Spleen (tissue), 7 donors: ENCODE measurements at regions not wholly inside any gene's neighbourhood (a gene's known extent, or its start where the extent isn't known, plus 50 kb on each side); places are given as distances from the start of the nearest gene placed in this dataset.

Source experiments
- POLR2A ChIP-seq, 3 donors: fragments of 450-650 bp; IDR thresholded peaks; one replicate each; pipeline ENCODE4 v1.5.1; 2017; ENCODE audit warnings: antibody characterized with exemption in 3 of 3, mild to moderate bottlenecking in 1 of 3
- POLR2AphosphoS5 ChIP-seq, 3 donors: sonication (generic); formaldehyde crosslinking; IDR thresholded peaks; one replicate each; pipeline ENCODE4 v1.5.1; 2017; ENCODE audit warnings: antibody characterized with exemption in 3 of 3
- TF ChIP-seq, protein P1 (sequence below), 11 experiments: fragments of 200-600 bp in 7 of 11; fragments of 450-650 bp in 4 of 11; sonication (generic) in 4 of 11; IDR thresholded peaks in 8 of 11; conservative IDR thresholded peaks in 3 of 11; 1 replicate in 7 of 11; 2 replicates in 4 of 11; pipeline versions ENCODE4 v1.4.0 to v1.8.0; 2016 to 2021; ENCODE audit warnings: antibody characterized with exemption in 11 of 11, inconsistent platforms in 4 of 11, mild to moderate bottlenecking in 1 of 11
- donor health status: DM: no; HTN: no; CAD: no; lungs with moderate emphysema.
- donor health status: DM: no; HTN: no; CAD: no.
- donor health status: DM: no; HTN: no; CAD: no.

DNA sequence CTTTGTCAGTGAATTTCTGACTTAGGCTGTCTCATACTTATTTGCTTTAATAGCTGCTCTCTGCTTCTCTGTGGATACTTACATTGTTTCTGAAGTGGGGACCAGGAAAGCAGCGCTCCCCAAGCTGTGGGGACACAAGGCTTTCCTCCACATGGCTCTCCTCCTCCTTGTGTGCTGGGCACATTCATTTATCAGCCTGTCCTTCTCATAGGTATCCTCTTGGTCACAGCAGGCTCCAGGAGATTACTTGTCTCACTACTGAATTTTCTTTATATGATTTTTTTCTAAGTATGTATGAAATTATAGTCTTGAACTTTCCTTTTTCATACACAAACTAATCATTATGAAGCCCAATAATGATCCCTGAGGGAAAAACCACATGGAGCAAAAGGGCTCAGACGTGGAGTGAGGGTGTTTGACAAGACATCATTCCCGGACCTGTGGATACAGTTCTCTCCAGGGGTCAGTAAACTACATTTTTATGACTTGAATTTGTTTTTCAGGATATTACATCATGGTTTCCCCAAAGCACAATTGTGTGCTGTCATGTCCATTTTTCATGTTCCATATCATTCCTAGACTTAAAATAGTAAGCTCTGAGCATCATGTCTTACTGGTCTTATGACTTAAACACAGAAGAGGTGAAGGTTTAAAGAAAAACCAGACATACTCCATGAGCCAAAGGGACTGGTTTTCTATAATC is 234.5 kb downstream of the PCSK1 start:
- TF ChIP-seq, protein P1, sequence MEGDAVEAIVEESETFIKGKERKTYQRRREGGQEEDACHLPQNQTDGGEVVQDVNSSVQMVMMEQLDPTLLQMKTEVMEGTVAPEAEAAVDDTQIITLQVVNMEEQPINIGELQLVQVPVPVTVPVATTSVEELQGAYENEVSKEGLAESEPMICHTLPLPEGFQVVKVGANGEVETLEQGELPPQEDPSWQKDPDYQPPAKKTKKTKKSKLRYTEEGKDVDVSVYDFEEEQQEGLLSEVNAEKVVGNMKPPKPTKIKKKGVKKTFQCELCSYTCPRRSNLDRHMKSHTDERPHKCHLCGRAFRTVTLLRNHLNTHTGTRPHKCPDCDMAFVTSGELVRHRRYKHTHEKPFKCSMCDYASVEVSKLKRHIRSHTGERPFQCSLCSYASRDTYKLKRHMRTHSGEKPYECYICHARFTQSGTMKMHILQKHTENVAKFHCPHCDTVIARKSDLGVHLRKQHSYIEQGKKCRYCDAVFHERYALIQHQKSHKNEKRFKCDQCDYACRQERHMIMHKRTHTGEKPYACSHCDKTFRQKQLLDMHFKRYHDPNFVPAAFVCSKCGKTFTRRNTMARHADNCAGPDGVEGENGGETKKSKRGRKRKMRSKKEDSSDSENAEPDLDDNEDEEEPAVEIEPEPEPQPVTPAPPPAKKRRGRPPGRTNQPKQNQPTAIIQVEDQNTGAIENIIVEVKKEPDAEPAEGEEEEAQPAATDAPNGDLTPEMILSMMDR (IDR thresholded peaks at IDR 0.05 in 8 of 11, conservative IDR thresholded peaks at IDR 0.05 in 3 of 11): no peak
- TF ChIP-seq POLR2AphosphoS5 (IDR thresholded peaks at IDR 0.05): no peak
- TF ChIP-seq POLR2A (IDR thresholded peaks at IDR 0.05): no peak
